ENCODE measurements at regions not wholly inside any gene's neighbourhood (a gene's known extent, or its start where the extent isn't known, plus 50 kb on each side); places are given as distances from the start of the nearest gene placed in this dataset.
"Not testable (repeated sequence)": the region's sequence is repeated elsewhere in the genome, so short reads cannot be mapped to it uniquely, and the experiment has no call there.

DNA sequence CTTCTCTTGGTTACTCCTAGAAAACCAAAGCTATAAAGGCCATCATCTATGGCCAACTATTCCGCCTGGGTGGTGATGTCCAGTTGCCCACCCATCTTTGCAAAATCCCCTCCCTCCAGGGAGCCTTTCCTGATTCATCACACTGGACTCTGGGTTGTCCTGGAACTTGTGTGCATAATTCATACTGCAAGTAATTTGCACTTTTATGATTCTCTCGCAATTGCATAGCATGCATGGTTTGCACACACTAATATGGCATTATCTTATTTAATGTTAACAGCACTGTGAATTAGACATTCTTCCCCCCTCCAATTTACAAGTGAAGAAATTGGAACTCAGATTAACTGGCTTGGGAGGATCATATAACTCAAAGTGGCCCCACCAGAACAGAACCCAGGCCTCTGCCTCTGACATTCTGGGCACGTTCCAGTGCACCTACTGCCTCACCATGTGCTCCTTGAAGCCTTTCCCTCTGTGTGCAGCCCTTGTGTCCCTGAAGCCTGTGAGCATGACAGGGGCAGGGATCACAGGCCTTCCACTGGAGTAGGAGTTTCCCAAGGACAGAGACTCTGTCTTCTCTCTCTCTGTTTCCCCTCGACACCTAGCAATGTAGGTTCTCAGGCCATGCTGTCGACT is 98.9 kb upstream of the IPO9 start:
- DNase-seq, result no peak

GRCh38 chr1:201730611-201731010 is 98.3 kb upstream of the IPO9 start:
- no peak for DNase-seq

GRCh38 chr1:201731142-201731541 is 97.8 kb upstream of the IPO9 start:
- no peak for DNase-seq

GRCh38 chr1:201731592-201731991 is 97.4 kb upstream of the IPO9 start:
- DNase-seq, result no peak

- DNase-seq, result no peak
Observed at GRCh38 chr1:201732351-201732750, 96.6 kb upstream of the IPO9 start.

- DNase-seq, result not testable (repeated sequence)
Observed at GRCh38 chr1:201734221-201734620, 94.7 kb upstream of the IPO9 start.

DNA sequence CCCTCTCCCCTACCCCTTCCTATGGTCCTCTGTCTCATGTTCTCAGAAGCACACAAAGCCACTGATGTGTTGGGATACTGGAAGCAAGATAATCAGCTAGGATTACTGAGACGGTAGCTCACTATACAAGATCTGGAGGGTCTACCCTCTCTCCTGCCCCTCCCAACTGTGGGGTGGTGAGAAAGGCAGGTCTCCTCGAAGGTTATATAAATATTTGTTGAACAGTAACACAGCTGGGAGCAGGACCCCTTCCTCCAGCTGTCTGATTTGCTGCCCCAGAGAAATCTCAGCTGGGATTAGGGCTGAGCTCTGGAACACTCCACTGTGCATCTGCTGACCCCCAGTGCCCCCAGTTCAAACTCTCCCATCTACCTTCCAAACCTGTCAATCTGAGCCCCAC is 94.2 kb upstream of the IPO9 start:
- no peak for DNase-seq

GRCh38 chr1:201736707-201737320 is 92.1 kb upstream of the IPO9 start:
- no peak for DNase-seq

- no peak for DNase-seq
Observed at GRCh38 chr1:201737352-201738060, 91.5 kb upstream of the IPO9 start.

- no peak for DNase-seq
Observed at GRCh38 chr1:201739080-201739479, 89.9 kb upstream of the IPO9 start.

DNA sequence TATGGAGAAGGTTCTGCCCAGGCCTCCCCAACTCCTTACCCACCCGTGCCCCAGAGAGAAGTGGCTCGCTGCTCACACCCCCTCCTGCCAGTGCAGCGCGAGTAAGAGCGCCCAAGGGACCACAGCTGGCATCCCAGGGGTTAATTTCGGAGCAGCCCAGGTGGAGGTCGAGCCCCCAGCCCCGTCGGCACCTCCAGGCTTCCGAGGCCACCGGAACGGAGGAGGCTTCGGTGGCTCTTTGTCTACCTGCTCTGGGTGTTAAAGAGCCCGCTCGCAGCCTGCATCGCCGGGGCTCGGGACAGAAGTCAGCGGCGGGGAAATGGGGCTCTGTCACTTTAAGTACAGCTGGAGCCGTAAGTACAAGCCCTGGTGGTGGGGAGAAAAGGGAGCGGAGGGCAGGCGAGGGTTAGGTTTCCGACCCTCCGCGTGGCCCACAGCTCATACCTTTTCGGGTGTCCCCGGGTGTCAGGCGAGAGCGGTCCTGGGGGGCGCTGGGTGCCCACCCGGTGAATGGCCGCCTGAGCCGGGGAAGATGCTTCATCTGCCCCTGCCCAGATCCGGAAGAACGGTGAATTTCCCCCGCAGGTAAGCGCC is 89.4 kb upstream of the IPO9 start:
- DNase-seq, result peak; percentile 69

DNA sequence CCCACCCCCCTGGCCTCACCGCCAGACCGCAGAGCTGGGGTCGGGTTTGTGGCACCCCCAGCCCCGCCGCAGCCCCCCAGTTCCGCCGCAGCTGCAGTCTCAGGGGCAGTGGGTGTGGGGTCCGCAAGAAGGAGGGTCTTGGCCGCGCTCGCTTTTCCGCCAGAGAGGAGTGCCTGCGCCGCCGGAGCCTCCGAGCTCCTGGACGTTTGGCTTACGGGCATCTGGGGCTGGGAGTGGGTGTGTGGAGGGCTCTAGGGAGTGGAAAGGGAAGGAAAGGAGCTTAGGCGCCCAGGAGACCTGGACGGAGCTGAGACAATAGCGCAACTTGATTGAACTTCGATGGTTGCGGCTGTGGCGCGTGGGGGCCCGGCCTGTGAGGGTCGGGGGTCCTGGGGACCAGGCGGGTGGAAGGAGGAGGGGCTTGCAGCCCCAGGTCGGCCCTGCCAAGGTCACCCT is 88.8 kb upstream of the IPO9 start:
- no peak for DNase-seq

DNA sequence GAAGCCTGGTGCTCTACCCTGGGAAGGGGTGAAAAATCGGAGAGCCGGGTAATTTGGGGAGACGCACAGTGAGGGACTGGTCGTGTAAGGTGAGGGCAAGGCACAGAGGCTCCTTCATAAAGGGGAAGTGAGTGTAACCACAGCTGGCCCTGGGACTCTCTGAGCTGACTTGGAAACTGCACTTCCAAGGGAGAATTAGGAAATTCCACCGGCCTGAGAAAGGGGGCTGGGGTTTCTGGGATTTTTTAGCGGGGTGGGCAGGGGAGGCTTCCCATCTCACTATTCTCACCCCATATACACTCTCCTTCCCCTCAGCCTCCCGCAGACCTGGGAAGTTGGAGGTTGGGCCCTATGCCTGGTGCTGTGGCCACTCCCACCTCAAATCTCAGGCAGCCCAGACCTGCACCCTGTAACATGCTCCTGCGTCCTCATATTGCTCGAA is 88.3 kb upstream of the IPO9 start:
- no peak for DNase-seq

GRCh38 chr1:201741763-201742342 is 87.1 kb upstream of the IPO9 start:
- peak; percentile 30 for DNase-seq

GRCh38 chr1:201742476-201742875 is 86.5 kb upstream of the IPO9 start:
- no peak for DNase-seq

DNA sequence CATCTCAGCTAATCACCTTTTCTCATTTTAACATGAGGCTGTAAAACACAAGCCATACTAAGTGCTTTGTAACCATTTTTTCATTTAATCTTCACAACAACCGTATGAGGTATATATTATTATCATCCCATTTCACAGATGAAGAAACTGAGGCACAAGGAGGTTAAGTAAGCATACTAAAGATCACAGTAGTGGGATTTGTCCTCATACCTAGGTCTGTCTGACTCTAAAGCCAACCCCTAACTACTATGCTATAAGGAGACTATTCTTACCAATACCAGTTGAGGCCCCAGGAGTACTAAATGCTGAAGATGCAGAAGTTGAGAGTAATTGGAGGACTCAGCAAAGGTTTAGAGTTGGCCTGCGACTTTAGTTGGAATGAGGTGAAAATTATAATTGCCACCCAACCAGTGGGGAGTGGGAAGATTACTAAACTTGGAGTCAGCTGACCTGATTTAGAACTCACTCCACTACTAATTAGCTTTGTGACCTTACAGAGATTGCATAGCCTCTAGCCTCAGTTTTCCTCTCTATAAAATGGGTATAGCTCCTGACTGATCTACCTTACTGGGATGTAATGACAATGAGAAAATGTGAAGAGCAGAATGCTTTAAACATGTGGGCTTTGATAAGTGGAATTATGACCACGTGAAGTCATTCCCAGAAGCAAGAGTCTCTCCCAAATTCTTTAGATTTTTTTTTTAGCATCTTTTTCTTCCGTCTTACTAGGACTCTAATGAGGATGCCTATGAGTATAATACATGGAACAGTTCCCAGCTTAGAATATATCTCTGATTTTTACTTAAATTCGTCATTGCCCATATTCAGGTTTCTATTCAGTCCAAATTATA is 85.8 kb upstream of the IPO9 start:
- no peak for DNase-seq

GRCh38 chr1:201745023-201745422 is 83.9 kb upstream of the IPO9 start:
- no peak for DNase-seq

DNA sequence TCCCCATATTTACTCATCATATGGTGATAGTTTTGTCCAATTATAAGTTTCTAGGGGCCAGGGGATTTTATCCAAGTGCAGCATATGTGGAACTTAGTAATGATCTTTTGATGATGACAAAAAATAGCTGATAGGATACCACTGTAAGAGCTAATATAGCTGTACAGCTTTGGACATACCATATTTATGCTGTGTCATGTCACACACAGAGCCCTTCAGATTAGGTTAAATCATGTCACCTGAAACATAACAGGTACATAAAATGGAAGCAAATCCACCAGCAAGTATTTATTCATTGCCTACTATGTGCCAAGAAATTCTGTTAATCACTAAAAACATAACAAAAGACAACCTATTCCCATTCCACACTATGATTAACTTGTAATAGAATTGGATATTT is 82.8 kb upstream of the IPO9 start:
- DNase-seq, result no peak

GRCh38 chr1:201747261-201747660 is 81.7 kb upstream of the IPO9 start:
- no peak for DNase-seq

GRCh38 chr1:201748335-201748734 is 80.6 kb upstream of the IPO9 start:
- DNase-seq, result no peak

- DNase-seq, result no peak
Observed at GRCh38 chr1:201749059-201749690, 79.8 kb upstream of the IPO9 start.

DNA sequence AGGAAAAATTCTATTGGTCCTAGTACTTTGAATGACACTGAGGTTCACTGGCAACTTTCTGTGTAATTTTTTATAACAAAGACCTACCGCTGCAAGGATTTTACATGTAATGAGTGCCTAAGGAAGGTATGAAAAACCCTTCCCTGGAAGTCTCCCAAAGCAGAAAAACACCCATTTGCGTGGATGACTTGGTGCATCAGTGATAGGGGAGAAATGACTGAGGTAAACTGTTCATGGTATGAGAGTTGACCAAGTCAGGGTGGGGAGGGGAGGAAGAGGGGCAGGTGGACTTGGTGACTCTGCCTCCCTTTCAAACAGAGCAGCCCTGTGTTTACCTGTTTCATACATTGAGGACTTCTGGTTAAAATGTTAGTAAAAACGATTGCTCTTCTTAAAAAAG is 78.8 kb upstream of the IPO9 start:
- DNase-seq, result no peak
